ENCODE measurements at regions not wholly inside any gene's neighbourhood (a gene's known extent, or its start where the extent isn't known, plus 50 kb on each side); places are given as distances from the start of the nearest gene placed in this dataset.
"Not testable (repeated sequence)": the region's sequence is repeated elsewhere in the genome, so short reads cannot be mapped to it uniquely, and the experiment has no call there.

- no peak for DNase-seq
Observed at GRCh38 chr20:47940101-47940813, 155.0 kb upstream of the SULF2 start.

GRCh38 chr20:47936612-47937011 lies 151.3 kb upstream of the SULF2 start:
- no peak for DNase-seq

GRCh38 chr20:47934761-47935160 lies 149.5 kb upstream of the SULF2 start:
- no peak for DNase-seq

DNA sequence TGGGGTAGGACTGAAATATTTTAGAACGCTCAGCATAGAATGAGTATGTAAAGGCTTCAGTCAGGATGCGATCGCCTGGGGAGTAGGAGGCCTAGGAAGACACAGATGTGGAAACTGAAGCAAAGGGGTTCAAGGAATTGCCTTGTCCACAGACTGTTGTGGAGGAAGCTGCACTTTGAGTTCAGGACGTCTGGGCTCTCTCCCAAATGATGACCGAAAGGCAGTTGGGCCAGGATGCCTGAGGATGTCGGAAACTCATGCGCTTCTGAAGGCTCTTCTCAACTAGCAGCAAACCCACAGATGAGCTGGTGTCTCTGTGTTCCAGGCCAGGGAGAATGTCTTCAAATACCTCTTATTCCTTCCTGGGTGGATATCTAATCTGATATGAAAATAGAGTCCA lies 146.2 kb upstream of the SULF2 start:
- no peak for DNase-seq

DNA sequence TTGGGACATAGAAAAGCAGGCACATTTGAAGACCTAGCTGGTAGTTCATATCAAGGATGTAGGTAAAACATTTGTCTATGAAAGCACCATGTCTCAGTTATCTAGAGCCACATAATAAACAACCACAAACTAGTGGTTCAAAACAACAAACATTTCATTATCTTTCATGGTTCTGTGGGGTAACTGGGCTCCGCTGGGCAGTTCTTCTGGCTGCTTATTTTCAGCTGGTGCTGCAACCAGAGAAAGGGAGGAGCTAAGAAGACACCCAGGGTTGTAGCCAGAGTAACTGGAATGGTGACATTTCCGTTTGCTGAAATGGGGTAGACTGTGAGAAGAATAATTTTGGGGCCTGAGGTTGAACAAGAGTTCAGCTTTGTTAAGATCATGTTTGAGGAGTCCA lies 145.7 kb upstream of the SULF2 start:
- no peak for DNase-seq

DNA sequence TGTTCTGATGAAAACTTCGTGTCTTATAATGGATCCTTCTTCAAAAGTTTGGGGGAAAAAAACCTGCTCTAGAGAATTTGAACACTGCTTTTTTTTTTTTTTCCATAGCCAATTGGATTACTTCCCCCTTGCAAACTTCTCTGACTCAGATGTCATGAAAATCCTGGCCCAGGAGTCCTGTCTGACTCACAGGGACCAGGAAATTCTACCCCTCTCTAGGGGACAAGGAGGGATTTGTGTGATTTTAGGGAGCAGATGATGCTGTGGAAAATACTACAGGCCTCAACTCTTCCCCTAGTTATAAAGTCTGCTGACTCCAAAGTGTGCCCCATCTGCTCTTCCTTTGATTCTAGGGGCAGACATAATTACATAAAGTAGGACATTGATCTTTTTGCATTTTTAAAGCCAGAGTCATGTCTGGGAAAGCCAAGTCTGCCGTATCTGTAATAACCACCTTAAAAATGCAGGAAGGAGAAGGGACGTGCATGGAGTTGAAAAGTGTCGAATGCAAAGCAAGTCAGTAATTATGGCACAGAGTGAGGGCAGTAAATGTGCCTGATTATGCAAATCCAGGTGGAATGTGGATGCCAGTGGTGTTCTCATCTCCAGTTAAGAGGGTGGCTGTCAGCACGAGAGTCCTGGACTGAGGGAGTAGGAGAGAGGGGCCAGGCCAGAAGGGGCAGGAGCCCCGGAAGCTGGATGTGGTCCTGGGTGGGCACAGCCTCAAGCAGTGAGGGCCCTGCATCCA lies 144.3 kb upstream of the SULF2 start:
- DNase-seq = no peak

DNA sequence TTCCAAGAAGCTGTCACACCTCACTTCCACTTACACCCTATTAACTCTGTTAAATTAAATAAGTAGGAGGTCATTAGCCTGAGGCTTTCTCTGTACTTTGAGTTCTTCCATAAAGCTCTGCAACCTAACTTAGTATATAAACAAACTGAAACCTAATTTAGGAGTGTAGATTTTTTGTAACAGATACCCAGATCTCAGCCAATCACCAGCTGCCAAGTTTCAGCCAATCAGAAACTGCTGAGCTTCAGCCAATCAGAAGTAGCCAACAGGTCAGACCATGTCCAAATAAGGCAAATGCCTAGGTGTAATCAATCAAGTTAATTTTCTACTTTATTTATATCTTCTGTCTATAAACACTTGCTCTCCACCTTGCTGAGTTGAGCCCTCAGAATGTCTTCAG lies 142.7 kb upstream of the SULF2 start:
- no peak for DNase-seq

GRCh38 chr20:47927385-47927851 lies 142.1 kb upstream of the SULF2 start:
- DNase-seq = no peak

DNA sequence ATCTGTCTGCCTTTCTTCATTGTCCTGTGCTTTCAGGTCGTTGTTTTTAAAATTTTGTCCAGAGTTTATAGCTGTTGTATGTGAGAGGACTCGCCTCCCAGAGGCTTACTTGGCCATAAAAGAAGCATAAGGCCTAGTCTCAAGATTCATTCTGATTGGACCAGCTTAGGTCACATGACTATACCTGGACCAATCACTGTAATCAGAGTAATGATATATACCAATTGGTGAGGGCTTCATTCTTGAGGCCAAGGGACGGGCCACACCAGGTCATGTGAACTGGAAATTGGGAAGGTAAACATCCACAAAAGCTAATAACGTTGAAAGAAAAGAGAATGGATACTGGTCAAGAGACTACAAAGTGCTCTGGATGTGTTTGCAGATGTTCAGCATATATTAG lies 141.4 kb upstream of the SULF2 start:
- DNase-seq = no peak

DNA sequence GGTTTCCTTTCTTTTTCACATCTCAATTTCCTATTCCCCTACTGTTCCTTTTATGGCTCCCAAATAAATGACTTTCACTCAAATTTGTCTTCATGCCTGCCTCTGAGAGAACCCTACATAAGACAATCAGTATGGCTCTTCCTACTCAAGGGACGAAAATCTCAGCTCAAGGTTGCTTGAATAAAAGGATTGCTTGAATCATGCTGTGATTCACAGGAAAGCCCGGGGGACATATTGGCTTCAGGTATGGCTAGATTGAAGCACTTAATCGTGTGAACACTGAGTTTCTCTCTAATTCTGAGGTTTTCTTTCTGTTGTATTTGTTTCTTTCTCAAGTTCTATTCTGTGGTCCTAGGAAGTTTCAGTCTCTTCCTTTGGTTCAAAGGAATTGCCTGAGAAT lies 140.3 kb upstream of the SULF2 start:
- DNase-seq = no peak

DNA sequence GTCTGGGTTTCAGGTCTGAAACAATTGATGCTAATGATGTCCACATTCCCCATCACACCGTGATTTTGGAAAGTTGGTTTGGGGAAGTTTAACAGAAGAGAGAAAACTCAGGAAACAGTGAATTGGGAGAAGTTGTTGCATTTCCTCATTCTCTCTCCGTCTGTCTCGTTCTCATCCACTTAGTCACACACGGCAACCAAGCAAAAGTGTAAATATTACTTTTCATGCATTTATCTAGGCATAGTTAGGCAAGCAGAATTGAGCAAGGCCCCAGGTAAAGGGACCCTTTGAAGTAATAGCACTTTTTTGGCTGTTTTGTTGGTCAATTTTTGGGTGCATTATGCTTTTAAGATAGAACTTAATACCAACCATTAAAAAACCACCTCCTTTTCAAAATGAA lies 137.0 kb upstream of the SULF2 start:
- DNase-seq = no peak

- not testable (repeated sequence) for DNase-seq
Observed at GRCh38 chr20:47921829-47922228, 136.5 kb upstream of the SULF2 start.

- DNase-seq = no peak
Observed at GRCh38 chr20:47921408-47921807, 136.1 kb upstream of the SULF2 start.

DNA sequence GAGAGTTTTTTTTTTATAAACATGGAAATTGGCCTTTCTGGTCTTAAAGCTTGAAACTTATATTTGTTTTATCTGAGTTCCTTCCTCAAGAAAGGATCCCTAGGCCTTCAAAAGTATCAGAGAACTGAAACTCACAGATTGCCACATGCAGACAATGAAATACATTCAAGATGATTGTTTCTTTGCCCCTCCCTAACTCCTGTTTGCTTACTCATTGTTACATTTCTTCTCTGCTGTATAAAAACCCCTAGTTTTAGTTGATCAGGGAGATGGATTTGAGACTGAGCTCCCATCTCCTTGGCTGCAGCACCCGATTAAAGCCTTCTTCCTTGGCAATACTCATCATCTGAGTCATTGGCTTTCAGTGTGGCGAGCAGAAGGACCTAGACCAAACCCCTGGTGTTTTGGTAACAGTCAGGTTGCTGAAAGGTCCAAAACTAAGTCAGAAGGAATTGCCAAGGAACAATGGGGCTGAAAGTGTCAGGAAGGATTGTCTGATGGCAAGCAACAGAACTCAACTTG lies 132.3 kb upstream of the SULF2 start:
- no peak for DNase-seq

DNA sequence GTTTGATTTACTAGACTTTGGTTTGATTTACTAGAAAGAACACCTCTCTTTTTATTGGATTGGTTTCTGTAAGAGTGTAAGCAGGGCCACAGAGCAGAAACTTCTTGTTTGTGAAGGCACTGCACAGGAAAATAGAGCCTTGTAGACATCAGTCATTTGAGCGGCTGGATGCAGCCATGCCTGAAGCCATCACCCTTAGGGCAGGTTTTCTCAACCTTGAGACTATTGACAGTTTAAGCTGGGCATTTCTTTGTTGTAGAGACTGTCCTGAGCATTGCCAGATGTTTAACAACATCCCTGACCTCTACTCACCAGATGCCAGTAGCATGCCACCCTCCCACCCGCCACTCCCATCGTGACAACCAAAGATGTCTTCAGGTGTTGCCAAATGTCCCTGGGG lies 130.2 kb upstream of the SULF2 start:
- DNase-seq = no peak

DNA sequence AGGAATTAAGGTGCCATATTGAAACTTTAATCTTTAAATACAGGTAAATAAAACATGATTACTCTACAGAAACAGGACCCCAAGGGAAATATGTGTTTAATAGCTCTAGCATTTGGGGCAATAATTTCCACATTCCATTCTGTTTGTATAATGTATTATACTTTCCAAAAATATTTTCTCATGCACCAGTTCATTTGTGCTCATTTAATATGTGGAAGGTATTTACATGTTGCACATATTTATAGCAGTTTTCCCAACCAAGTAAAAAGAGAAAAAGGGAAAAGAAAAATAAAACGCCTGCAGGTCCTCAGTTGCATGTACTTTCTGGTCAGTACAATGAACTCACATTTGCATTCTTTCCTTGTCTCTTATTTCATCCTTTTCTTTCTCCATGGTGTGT lies 129.5 kb upstream of the SULF2 start:
- DNase-seq = no peak

GRCh38 chr20:47912786-47913501 lies 127.7 kb upstream of the SULF2 start:
- DNase-seq = not testable (repeated sequence)

DNA sequence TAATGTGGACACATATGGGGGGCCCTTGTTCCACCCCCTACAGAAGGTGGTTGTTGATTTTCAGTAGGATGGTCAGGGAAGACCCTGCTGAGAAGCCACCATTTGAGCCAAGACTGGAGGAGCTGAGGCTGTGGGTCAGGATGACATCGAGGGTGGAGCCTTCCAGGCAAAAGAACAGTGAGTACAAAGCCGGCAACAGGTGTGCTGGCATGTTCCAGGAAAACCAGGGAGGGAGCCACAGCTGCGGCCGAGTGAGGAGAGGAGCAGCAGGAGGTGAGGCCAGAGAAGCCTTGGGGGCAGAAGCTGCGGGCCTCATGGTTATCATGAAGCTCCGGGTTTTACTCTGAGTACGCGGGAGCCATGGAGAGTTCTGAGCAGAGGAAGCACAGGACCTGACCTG lies 126.9 kb upstream of the SULF2 start:
- DNase-seq = not testable (repeated sequence)

GRCh38 chr20:47909696-47910369 lies 124.6 kb upstream of the SULF2 start:
- not testable (repeated sequence) for DNase-seq

DNA sequence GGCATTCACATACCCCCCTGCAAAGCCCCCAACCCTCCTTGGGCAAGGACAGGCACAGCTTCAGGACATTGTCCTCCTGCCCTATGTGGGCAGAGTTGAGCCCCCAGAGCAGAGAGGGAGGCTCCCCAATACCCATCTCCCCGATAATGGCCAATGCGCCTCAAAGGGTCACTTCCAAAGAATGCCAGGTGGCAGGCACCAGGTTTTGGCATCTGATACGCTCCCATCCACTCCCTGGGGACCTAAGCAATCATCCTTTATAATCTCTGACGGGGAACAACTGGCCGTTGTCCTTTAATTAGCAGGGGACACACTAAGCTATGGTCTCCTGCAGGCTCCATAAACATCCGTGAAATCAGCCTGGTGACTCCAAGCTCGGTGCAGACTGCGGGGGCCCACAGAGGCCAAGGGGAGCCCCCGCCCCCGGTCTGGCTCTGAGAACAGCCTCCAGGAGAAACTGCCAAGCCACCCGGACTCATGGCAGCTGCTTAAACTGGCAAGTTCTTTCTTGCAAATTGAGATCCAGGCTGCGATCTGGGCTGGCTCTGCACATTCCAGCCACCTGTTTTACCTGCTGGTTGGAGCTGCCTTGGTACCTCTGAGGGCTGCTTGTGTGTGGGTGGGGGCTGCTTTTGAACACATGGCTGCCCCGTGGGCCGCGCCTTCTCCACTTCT lies 123.2 kb upstream of the SULF2 start:
- DNase-seq = not testable (repeated sequence)

GRCh38 chr20:47907951-47908350 lies 122.7 kb upstream of the SULF2 start:
- DNase-seq = not testable (repeated sequence)

GRCh38 chr20:47907031-47907675 lies 121.9 kb upstream of the SULF2 start:
- no peak for DNase-seq
